ENCODE measurements at regions not wholly inside any gene's neighbourhood (a gene's known extent, or its start where the extent isn't known, plus 50 kb on each side); places are given as distances from the start of the nearest gene placed in this dataset.
"Not testable (repeated sequence)": the region's sequence is repeated elsewhere in the genome, so short reads cannot be mapped to it uniquely, and the experiment has no call there.

- no peak for DNase-seq (ENCODE audit: low spot score)
These were observed 663.7 kb upstream of the MEF2C start for GRCh38 chr5:89546657-89547056.

DNA sequence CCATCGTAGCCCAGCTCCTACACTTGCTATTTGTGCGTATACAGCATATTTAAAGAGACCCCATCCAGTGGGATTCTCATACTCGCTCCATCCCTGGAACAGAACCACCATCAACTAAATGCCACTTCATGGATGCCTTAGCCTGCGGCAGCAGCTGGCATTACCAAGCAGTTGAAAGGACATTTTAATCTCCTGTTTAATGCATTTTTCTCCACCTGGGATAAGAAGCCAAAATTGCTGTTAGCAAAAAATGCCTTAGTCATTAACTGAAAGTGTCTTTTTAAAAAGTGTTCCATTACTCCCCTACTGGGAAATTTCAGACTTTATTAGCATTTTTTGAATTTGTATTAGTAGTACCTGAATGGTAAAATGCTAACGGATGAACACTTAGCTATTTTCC lies 662.6 kb upstream of the MEF2C start:
- no peak for DNase-seq (ENCODE audit: low spot score)

GRCh38 chr5:89545076-89545475 lies 662.1 kb upstream of the MEF2C start:
- no peak for DNase-seq (ENCODE audit: low spot score)

- no peak for DNase-seq (ENCODE audit: low spot score)
These were observed 659.8 kb upstream of the MEF2C start for GRCh38 chr5:89542736-89543135.

GRCh38 chr5:89537800-89538199 lies 654.8 kb upstream of the MEF2C start:
- DNase-seq (ENCODE audit: low spot score) = no peak

DNA sequence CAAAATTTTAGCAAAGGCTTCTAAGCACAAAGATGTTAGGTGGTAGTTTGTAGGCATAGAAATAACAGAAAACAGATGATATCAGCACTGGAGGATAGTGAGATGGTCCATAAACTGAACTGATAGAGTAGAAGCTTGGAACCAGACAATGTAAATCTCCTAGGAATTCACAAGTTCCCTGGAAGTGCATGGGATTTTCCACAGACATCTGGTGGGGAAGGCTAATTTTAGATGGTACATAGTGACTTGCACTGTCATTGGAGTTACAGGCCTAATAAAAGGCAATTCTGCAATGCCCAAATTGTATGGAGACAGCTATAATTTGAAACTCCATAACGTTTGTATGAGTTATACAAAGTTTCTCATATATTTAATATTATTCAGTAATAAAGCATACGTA lies 653.0 kb upstream of the MEF2C start:
- no peak for DNase-seq (ENCODE audit: low spot score)

DNA sequence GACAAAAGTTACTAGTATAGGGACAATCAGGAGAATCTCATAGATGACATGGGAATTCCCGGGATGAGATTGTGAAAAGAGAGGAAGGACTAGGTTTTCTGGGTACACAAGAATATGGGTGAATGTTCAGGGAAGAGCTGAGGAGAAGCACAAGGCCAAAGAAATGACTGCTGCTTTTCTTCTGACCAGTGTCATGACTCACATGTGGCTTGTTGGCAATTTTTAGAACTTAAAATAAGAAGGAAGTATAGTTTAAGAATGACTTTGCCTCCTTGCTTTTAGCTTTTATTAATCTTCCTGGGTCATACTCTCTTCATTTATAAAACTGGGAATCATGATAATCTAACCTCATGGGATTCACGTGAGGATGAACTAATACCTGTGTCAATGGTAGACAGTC lies 652.4 kb upstream of the MEF2C start:
- DNase-seq (ENCODE audit: low spot score) = peak; percentile 15

- DNase-seq (ENCODE audit: low spot score) = peak; percentile 39
These were observed 651.3 kb upstream of the MEF2C start for GRCh38 chr5:89534331-89534730.

DNA sequence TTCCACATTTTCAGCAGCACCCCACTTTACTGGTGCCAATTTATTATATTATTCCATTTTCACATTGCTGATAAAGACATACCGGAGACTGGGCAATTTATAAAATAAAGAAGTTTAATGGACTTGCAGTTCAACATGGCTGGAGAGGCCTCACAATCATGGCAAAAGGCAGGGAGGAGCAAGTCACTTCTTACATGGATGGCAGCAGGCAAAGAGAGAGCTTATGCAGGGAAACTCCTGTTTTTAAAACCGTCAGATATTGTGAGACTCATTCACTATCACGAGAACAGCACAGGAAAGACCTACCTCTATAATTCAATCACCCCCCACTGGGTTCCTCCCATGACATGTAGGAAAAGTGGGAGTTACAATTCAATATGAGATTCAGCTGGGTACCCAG lies 641.8 kb upstream of the MEF2C start:
- no peak for DNase-seq (ENCODE audit: low spot score)

DNA sequence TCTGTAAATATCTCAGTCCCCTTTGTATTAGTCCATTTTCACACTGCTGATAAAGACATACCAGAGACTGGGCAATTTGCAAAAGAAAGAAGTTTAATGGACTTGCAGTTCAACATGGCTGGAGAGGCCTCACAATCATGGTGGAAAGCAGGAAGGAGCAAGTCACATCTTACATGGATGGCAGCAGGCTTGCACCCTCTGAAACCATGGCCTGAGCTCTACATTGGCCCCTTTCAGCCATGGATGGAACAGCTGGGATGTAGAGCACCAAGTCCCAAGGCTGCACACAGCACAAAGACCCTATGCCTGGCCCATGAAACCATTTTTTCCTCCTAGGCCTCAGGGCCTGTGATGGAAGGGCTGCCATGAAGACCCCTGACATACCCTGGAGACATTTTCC lies 640.9 kb upstream of the MEF2C start:
- DNase-seq (ENCODE audit: low spot score) = not testable (repeated sequence)

DNA sequence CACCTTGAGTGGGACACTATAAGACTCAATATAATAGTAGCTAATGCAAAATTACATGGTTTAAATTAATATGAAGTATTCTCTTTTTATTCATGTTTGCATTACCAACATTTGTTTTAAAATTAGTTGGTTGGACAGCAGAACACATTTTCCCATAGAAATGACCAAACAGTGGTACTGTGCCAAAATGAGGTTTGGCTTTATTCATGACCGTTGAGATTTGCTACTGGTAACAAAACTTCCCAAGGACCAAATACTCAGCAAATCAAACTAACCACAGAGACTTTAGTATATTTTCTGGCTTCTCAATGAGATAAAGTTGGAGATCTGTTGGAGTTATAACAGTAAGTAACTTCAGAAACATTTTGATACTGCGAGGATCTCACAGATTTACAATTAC lies 637.8 kb upstream of the MEF2C start:
- DNase-seq (ENCODE audit: low spot score) = no peak

DNA sequence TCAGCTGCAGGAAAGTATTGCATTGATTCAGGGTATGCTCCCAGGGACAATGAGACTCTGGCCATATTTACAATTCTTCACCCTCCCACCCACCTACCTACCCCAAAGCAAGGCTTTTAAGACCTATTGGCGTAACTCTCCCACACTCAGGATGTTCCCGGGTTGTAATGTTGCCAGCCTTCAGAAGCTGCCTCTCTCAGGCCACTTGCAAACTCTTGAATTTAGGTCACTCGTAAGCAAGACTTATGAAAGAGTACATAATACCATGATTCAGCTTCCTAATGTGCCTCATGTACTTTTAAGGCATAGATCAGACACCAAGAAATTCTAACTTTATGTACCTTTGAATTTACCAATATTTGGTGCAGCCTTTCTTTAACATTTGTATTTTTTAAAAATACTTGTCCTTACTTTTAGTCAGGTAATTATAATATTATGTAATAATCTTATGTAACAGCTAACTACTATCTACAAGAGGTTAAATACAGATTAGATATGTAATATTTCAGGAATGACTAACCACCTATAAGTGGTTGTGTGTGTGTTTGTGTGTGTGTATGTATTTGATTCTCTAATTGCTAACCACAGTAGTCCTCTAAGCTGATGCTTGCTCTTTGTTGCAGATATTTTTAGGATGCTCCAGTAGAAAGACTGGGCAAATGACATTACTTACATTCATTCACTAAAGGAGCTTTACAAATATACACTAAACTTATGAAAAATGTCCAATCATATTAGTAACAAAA lies 630.5 kb upstream of the MEF2C start:
- no peak for DNase-seq (ENCODE audit: low spot score)

GRCh38 chr5:89504051-89504450 lies 621.1 kb upstream of the MEF2C start:
- DNase-seq (ENCODE audit: low spot score) = no peak

DNA sequence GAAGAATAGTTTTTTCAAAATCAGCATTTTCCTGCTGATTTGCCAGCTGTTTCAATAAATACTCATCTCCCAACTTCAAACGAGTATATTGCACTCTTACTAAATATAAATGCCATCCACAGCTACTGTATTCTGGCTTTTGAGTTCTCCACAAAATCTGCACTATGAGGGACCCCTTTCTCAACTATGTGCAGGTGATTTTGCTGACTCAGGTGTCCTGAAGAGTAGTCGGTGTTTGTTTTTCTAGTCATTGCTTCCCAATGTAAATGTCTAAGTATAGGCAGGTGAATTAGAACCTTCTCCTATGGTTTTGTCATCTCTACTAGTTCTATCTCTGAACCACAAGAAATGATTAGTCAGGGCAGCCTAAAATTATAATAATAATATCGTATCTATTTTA lies 616.8 kb upstream of the MEF2C start:
- no peak for DNase-seq (ENCODE audit: low spot score)

DNA sequence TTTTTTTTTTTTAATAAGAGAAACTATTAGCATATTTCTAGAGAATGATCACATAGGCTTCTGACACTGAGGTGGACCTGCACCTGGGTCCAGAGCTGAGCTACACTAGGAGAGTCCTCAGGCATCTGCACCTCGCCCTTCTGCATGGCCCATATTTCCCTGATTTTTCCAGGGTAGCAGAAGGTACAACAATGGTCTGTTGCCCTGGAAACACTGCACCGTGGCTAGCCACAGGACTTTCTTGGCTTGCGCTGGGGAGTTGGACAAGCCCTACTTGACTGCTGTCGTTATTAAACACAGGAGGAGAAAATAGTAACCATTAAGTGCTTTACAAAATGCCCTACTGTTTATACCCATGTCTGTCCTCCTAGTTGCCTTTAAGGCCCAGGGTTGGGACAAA lies 615.7 kb upstream of the MEF2C start:
- DNase-seq (ENCODE audit: low spot score) = no peak

DNA sequence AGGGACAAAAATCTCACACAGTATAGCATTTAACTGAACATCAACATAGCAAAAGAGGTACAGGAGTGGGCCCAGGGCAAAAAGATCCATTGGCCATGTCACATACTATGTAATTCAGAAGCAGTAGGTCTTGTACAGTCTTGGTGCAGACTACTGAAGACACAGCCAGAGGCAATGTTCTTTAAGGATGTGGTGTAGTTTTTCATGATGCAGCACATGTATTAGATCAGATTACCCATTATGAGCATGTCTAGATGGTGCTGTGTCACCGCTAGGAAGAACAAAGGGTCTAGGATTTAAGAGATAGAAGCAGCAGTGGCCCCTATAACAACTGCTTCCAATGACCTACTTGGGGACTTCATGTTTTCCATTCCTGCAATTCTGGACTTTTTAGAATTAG lies 610.4 kb upstream of the MEF2C start:
- DNase-seq (ENCODE audit: low spot score) = no peak

DNA sequence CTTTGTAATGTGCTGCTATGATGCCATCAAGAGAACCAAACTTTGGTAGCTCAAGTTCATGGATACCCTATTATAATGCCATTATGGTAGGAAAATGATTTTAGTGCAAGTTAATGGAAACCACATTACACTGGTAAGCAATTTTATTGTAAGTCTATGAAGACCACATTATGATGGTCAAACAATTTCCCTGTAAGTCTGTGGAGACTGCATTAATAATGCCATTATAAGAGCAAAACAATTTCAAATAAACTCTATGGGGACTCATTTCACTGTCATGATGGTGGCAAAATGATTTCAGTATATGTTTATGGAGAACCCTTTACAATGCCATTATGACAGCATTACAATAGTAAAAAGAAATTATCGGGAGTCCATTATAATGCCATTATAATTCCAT lies 602.0 kb upstream of the MEF2C start:
- no peak for DNase-seq (ENCODE audit: low spot score)

DNA sequence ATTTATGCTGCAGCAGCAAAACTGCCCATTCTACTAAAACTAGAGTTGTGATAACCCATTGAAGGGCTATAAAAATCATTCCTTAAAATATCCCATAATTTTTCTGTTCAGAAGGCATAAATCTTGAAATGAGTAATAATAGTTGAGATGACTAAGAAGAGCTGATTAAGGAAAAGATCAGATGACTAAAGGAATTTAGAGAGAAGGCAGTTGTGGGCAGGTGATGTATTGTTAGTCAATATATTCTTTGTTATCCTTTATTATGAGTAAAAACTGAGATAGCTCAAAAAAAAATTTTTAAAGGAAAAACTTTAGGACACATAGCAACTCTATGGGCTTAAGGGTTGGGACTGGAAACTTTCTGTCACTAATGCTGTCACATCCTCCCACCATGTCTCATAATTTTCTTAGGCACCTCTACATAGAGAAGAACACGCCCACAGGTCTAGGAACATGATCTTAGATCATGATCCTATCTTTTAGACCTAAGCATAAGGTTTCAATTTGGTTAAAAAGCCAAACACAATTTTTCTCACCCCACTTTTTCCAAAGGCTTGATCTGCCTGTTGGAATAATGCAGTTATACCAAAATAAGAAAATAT lies 597.5 kb upstream of the MEF2C start:
- no peak for DNase-seq (ENCODE audit: low spot score)

GRCh38 chr5:89478851-89479250 lies 595.9 kb upstream of the MEF2C start:
- no peak for DNase-seq (ENCODE audit: low spot score)

GRCh38 chr5:89473196-89473595 lies 590.2 kb upstream of the MEF2C start:
- DNase-seq (ENCODE audit: low spot score) = no peak

- no peak for DNase-seq (ENCODE audit: low spot score)
These were observed 588.6 kb upstream of the MEF2C start for GRCh38 chr5:89471541-89471940.

DNA sequence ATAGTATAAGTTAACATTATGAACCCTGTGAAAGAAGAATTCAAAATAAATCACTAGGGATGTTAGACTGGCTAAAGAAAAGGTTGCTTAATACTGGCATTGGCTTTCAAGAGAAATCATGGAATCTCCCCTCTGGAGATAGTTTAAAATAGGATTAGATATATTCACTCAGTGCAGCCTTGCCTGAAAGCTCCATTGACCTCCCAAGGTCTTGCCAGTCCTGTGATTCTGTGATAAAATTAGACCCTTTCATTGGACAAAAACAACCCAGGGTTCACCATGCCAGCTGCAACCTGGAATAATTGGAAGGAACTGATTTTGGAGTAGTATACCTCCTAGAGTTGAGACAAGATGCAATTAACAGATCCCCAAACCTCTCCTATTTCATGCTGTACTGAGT lies 588.1 kb upstream of the MEF2C start:
- DNase-seq (ENCODE audit: low spot score) = no peak

DNA sequence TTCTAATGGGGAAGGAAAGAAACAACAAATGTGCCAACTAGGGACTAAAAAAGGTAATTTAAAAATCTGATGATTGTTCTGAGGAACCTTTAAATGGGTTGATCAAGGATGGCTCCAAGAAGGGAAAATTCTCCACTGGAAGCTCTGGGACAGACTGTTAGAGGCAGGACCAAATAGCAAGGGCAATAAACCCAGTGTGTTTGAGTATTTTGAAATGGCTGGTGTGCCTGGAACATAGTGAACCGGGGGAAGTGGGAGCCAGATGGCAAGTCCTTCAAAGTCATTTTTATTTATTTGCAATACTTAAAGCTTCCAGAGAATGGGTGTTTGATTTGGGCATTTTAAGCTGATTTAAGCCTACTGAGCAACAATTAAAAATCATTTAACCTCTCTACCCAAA lies 587.7 kb upstream of the MEF2C start:
- DNase-seq (ENCODE audit: low spot score) = no peak

DNA sequence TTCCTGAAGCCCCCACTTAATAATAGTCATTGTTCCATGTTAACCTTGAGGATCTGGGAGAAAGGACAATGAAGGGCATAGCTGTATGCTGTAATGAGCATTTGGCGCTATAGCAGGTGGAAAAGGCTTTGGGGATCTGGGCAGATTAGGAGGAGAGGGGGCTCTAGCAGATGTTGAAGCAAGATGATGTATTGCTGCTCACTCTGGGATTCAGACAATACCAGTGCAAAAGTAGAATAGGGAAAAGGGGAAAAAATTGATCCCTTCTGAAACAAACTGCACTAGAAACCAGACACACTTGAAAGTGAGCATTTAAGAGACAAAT lies 575.3 kb upstream of the MEF2C start:
- DNase-seq (ENCODE audit: low spot score) = no peak
